KOPT-K1 (cell line): ENCODE measurements at regions not wholly inside any gene's neighbourhood (a gene's known extent, or its start where the extent isn't known, plus 50 kb on each side); places are given as distances from the start of the nearest gene placed in this dataset.
A peak's percentile ranks its signal among the peaks of the same experiment; 100 is the strongest.

Source experiments
- H3K27ac ChIP-seq: fragments of 200-600 bp; sonication (generic); 2 replicates; pipeline ENCODE4 v1.5.1; 2016; ENCODE audit warnings: antibody characterized with exemption, mild to moderate bottlenecking, low read depth, low read length; ENCODE audit not compliant: poor library complexity, severe bottlenecking
- H3K36me3 ChIP-seq: fragments of 200-600 bp; sonication (generic); 2 replicates; pipeline ENCODE4 v1.5.1; 2017; ENCODE audit warnings: antibody characterized with exemption, mild to moderate bottlenecking, low read length, moderate library complexity; ENCODE audit not compliant: insufficient read depth
- H3K9me3 ChIP-seq: fragments of 200-600 bp; sonication (generic); 2 replicates; pipeline ENCODE4 v1.5.1; 2017; ENCODE audit warnings: antibody characterized with exemption, low read length, mild to moderate bottlenecking; ENCODE audit not compliant: insufficient read depth, poor library complexity, severe bottlenecking

- Histone ChIP-seq H3K36me3 (no peaks in the 10 kb centered on the region), H3K27ac (no peak overlapping the region), H3K9me3 (no peaks in the 10 kb centered on the region)
Observed at GRCh38 chrX:38856670-38857265, 55.5 kb downstream of the MID1IP1 start.

GRCh38 chrX:38857736-38858523, 56.7 kb downstream of the MID1IP1 start:
- no peaks in the 10 kb centered on the region for H3K9me3 ChIP-seq
- H3K36me3 ChIP-seq = no peaks in the 10 kb centered on the region
- no peak overlapping the region for H3K27ac ChIP-seq

GRCh38 chrX:38859602-38860001, 58.3 kb downstream of the MID1IP1 start:
- H3K9me3 ChIP-seq = no peaks in the 10 kb centered on the region
- H3K27ac ChIP-seq = no peak overlapping the region
- no peaks in the 10 kb centered on the region for H3K36me3 ChIP-seq

- no peak overlapping the region for H3K27ac ChIP-seq
Observed at GRCh38 chrX:38860106-38861013, 59.1 kb downstream of the MID1IP1 start.

GRCh38 chrX:38861489-38861888, 60.2 kb downstream of the MID1IP1 start:
- H3K27ac ChIP-seq = no peak overlapping the region
- no peaks in the 10 kb centered on the region for H3K9me3 ChIP-seq
- no peaks in the 10 kb centered on the region for H3K36me3 ChIP-seq

More at GRCh38 chrX:38860106-38861013, 59.1 kb downstream of the MID1IP1 start:
- Histone ChIP-seq H3K9me3 (no peaks in the 10 kb centered on the region), H3K36me3 (no peaks in the 10 kb centered on the region)

- no peaks in the 10 kb centered on the region for H3K36me3 ChIP-seq
- H3K9me3 ChIP-seq = no peaks in the 10 kb centered on the region
Observed at GRCh38 chrX:38862100-38862499, 60.8 kb downstream of the MID1IP1 start.

GRCh38 chrX:38864165-38864564, 62.9 kb downstream of the MID1IP1 start:
- H3K9me3 ChIP-seq = no peaks in the 10 kb centered on the region

More at GRCh38 chrX:38862100-38862499, 60.8 kb downstream of the MID1IP1 start:
- no peak overlapping the region for H3K27ac ChIP-seq

GRCh38 chrX:38868321-38868720, 67.1 kb downstream of the MID1IP1 start:
- Histone ChIP-seq H3K27ac (no peak overlapping the region), H3K36me3 (no peaks in the 10 kb centered on the region), H3K9me3 (no peaks in the 10 kb centered on the region)

More at GRCh38 chrX:38864165-38864564, 62.9 kb downstream of the MID1IP1 start:
- no peak overlapping the region for H3K27ac ChIP-seq
- no peaks in the 10 kb centered on the region for H3K36me3 ChIP-seq

GRCh38 chrX:38868941-38869401, 67.7 kb downstream of the MID1IP1 start:
- H3K27ac ChIP-seq = no peak overlapping the region
- no peaks in the 10 kb centered on the region for H3K36me3 ChIP-seq
- H3K9me3 ChIP-seq = no peaks in the 10 kb centered on the region

- H3K27ac ChIP-seq = no peak overlapping the region
- H3K36me3 ChIP-seq = no peaks in the 10 kb centered on the region
- H3K9me3 ChIP-seq = no peaks in the 10 kb centered on the region
Observed at GRCh38 chrX:38870361-38870895, 69.2 kb downstream of the MID1IP1 start.

GRCh38 chrX:38871129-38872029, 70.1 kb downstream of the MID1IP1 start:
- no peaks in the 10 kb centered on the region for H3K36me3 ChIP-seq
- no peak overlapping the region for H3K27ac ChIP-seq
- no peaks in the 10 kb centered on the region for H3K9me3 ChIP-seq

GRCh38 chrX:38877366-38877765, 76.1 kb downstream of the MID1IP1 start:
- H3K9me3 ChIP-seq = no peaks in the 10 kb centered on the region
- H3K27ac ChIP-seq = no peak overlapping the region
- H3K36me3 ChIP-seq = no peaks in the 10 kb centered on the region

GRCh38 chrX:38878641-38879340, 77.5 kb downstream of the MID1IP1 start:
- Histone ChIP-seq H3K27ac (peak overlapping the region; percentile 65), H3K36me3 (no peaks in the 10 kb centered on the region), H3K9me3 (no peaks in the 10 kb centered on the region)
